GM12892 (cell line): ENCODE measurements at regions not wholly inside any gene's neighbourhood (a gene's known extent, or its start where the extent isn't known, plus 50 kb on each side); places are given as distances from the start of the nearest gene placed in this dataset.

ENCODE experiments used
- DNase-seq: peaks from one replicate; pipeline ENCODE4 v3.0.0; 2011; ENCODE audit not compliant: insufficient read length
- FAIRE-seq: peaks from 2 replicates; lab custom pipeline; 2011; peaks lifted over from hg19 to GRCh38; lab: Jason Lieb, UNC
- POLR2A ChIP-seq: IDR thresholded peaks from 2 replicates; pipeline ENCODE4 v1.6.1; 2011; ENCODE audit warnings: low read depth, low read length, control low read depth
- POLR2AphosphoS5 ChIP-seq: IDR thresholded peaks from 2 replicates; pipeline ENCODE4 v1.6.1; 2011; ENCODE audit warnings: low read depth, low read length, control low read depth
- TAF1 ChIP-seq: IDR thresholded peaks from 2 replicates; pipeline ENCODE4 v1.6.1; 2011; ENCODE audit warnings: low read depth, mild to moderate bottlenecking, control low read depth, low read length, borderline replicate concordance

DNA sequence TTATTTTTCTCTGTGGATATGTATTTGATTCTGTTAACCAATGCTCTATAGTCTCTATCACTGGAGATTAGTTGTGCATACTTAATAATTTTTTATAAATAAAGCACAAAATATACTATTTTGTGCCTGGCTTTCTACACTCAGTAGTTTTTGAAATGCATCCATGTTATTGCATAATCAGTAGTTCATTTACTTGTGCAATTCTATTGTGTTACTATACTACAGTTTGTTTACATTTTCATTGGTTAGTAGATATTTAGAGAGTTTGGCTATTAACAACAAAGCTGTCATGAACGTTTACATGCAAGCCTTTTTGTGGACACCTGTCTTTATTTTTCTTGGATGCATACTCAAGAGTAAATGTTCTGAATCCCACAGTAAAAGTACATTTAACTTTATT lies 265.0 kb upstream of the FAT4 start:
- no peak for TF ChIP-seq POLR2AphosphoS5
- FAIRE-seq (no peak), DNase-seq (no peak)

DNA sequence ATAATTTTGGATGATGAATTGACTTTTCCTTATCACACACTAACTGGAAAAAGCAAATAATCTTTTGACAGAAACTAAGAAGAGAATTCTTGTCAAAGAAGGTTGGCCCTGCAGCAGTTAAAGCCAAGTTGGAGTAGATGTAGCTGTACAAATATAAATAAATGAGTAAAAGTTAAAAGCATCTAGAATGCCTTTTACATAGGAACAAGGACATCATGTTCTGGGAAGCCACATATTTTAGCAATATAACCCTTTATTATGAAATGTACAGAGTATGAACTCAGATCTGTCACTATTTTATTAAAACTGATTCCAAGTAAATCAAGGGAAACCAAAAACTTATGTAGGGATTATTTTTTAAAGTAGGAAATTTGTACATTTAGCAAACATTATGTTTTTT lies 269.4 kb upstream of the FAT4 start:
- DNase-seq (no peak), FAIRE-seq (no peak)
- TF ChIP-seq TAF1 (no peak), POLR2A (no peak), POLR2AphosphoS5 (no peak)

DNA sequence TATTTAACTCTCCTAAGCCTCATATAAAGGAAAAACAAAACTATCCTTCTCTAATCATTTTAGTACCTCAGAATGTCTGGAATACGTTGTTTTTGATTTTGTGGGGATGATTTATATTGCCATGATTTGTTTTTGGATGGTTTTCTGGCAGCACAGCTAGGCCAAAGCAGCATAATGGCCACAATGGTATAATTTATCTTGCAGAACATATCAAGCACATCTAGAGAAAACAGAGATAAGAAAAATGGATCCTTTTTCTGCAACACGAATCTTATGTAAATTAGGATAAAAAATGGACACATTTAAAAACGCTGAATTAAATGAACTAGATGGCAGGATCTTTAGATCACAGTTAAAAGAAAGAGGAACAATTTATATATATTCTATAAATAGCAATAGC lies 269.9 kb upstream of the FAT4 start:
- no peak for FAIRE-seq
- DNase-seq = no peak

DNA sequence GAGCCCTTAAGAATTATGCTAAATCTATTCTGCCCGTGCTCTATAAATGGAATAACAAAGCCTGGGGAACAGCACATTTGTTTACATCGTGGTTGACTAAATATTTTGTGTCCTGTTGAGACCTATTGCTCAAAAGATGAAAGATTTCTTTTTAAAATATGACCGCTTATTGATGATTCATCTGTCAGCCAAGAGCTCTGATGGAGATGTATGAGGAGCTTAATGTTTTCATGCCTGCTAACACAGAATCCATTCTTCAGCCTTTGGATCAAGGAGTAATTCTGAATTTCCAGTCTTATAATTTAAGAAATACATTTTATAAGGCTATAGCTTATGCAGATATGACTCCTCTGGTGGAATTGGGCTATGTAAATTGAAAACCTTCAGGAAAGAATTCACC lies 271.3 kb upstream of the FAT4 start:
- TF ChIP-seq POLR2A (no peak), TAF1 (no peak), POLR2AphosphoS5 (no peak)
- FAIRE-seq (no peak), DNase-seq (no peak)

More for the DNA sequence above, 269.9 kb upstream of the FAT4 start:
- TF ChIP-seq TAF1 (no peak), POLR2AphosphoS5 (no peak), POLR2A (no peak)

DNA sequence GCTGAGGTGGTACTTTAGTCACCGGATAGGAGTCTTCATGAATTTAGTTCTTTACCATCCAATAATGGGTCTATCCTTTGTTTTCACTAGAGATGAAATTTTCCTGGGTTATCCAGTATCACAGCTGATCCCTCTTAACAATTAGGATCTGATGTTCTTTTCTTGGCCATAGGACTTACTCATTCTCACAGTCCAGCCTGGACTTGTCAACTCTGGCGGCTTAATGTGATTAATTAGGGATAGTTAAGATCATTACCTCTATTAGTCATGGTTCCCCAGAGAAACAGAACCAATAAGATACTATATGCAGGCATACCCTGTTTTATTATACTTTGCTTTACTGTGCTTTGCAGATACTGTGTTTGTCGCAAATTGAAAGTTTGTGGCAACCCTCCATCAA lies 272.7 kb upstream of the FAT4 start:
- FAIRE-seq = no peak
- DNase-seq = no peak
- TF ChIP-seq POLR2A (no peak), POLR2AphosphoS5 (no peak), TAF1 (no peak)

DNA sequence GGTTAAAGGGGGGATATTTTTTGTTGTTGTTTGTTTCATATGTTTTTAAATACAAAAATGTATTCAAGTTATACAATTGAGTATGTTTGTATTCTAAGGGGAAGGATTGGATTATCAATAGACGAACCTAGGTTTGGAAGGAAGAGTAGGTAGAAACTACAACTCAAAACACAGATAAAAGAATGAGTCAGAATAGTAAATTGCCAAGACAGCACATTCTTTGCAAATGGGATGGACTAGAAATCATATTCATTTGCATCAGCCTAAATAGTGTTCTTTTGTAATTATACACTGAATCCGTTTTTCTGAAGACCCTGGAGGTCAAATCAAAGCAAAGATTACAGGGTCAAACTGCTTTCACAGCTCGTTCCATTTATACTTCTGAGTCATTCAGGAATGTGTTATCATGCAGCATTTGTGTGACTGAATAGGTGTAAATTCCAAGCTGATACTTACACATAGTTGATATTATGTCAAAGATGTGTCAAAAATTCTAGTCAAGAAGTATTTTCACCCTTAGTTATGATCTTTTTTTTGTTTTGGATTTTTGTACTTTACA lies 273.3 kb upstream of the FAT4 start:
- TF ChIP-seq POLR2A = no peak
- DNase-seq = no peak
- FAIRE-seq = no peak

DNA sequence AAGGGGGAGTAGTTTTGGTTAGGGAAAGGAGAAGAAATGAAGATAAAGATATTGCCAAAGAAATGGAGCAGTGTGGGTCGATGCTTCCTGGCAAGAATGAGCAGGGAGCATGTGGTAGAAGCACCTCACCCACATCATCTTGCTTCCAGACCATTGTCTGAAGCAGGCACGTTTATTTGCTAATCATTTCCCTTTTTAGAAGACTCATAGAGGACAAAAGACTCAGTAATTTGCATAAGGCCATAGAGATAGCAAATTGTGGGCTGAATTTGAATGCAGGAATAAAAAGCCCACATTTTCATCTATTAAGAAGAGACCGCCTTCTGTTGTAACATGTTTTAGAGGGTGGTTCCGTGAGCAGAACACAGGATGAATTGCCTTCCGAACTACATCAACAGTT lies 275.2 kb upstream of the FAT4 start:
- FAIRE-seq (no peak), DNase-seq (no peak)
- TF ChIP-seq TAF1 (no peak), POLR2A (no peak), POLR2AphosphoS5 (no peak)

DNA sequence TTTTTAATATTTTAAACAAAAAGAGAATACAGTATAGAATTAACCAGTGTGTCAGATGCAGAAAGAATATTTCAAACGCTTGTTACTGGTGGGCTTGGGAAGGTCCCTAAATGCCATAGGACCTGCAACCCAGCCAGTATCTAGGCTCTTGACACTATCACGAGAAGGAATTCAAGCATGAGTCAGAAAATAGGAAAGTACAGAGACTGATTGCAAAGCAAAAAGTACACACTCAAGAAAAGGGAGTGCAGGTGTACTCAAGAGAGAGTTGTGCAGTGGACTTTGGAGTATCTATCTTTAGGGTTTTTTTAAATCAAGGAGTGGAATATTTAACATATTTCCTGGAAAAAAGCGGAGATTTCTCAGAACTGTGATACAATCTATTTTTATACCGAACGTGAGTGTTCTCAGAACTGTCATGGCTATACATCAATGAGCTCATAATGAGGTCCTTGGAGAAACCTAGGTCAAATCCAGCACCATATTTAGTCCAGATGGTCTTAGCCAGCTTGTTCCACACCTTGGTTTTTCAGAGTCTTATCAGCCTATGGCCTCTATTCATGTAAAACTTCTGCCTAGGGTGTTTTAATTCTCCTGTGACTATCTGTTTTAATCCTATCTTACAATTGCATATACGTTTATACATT lies 291.8 kb upstream of the FAT4 start:
- DNase-seq (no peak), FAIRE-seq (no peak)
- no peak for TF ChIP-seq POLR2A
- no peak for TF ChIP-seq TAF1
- TF ChIP-seq POLR2AphosphoS5 = no peak

DNA sequence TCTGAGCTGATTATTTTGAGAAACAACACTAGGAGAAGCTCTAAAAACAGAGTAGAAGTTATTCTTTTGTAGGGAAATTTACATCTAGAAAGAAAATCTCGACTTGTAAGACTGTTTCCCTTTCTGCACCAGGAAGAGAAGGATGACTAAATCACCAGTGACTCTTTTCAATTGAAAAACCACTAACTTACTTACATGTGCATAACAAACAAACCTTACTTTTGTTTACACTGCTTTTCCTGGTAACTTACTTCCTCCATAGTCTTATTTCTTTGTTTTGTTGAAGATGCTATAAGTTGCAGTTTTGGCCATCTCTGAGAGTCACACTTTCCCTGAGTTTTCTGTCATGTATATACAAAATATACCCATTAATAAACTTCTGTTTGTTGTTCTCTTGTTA lies 293.6 kb upstream of the FAT4 start:
- FAIRE-seq = no peak
- TF ChIP-seq POLR2A (no peak), TAF1 (no peak), POLR2AphosphoS5 (no peak)
- no peak for DNase-seq

DNA sequence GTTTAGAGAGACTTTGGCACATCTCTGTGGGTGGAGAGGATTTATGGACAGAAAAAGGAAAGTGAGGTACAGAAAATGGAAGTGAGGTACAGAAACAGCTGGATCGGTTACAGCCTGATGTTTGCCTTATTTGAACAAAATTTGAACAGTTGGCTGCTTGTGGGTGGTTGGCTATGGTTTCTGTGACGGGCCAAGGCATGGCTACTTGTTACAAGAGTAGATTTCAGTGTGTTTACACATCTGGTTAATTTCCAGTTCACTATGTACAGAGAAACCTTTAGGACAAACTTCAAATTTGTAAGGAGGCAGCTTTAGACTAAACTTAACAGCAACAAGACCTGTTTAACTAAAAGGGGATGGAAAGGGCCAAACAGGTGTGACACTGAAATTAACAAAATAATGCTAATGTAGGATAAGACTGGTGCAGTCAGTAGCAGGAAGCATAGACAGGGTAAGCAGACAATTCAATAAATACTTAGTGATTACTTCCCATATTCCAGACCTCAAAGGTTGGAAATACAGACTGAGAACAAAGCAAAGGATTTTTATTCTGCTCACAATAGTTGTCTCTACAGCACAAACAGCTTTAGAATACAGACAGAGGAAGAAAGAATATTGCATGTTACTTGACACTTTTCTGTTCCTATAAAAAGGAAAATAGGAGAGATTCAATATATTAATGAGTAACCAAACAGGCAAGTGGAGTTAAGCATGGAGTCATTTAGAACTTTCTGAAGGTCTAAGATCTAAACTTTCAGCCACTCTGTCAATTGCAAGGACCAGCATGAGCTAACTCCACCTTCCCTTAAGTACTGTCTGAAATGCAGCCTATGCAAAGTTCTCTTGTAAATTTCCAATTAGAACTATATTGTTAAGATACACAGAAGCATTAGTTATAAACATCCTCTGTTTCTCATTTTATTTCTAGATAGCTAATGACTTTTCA lies 294.4 kb upstream of the FAT4 start:
- no peak for TF ChIP-seq POLR2A
- FAIRE-seq = no peak
- no peak for DNase-seq

DNA sequence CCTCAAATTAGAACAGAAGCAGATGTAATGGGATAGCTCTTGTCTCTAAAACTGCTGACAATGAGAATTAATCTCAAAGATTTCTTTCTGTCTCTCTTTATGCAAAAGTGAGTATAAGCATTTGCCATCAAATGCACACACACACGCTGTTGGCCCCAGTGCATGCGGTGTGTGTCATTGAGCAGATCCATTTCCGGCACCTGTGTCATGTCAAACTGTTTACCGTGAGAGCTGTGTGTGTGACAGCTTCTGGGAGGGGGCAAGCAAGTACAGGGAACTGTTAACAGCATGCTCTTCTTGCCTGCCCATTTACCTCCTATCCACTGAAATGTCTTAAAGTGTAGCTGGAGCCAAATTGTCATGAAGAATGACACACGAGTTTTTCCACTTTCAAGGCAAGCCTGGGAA lies 297.9 kb upstream of the FAT4 start:
- no peak for DNase-seq
- no peak for FAIRE-seq
- TF ChIP-seq POLR2A (no peak), TAF1 (no peak), POLR2AphosphoS5 (no peak)

DNA sequence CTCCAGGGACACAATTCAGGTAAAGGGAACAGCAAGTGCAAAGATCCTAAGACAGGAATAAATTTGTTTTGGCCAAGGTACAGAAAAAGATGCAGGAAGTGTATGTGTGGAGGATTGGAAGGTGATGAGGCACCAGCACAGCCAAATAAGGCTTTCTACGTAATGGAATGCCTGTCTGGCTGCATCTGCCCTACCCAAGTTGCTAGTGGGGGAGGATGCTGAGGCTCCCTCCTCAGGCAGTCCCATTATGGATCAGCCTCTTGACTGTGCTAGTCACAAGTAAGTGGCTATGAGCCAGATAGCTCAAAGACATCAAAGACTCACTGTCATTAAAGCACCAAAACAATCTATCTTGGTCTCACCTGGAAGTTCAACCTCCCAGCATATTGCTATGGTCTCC lies 300.9 kb upstream of the FAT4 start:
- FAIRE-seq (no peak), DNase-seq (no peak)
- TF ChIP-seq POLR2AphosphoS5 (no peak), TAF1 (no peak), POLR2A (no peak)
